A549 (cell line): ENCODE measurements at regions not wholly inside any gene's neighbourhood (a gene's known extent, or its start where the extent isn't known, plus 50 kb on each side); places are given as distances from the start of the nearest gene placed in this dataset.

ENCODE experiments used
- ATAC-seq, 2 experiments: fragments of 200-7000 bp in 1 of 2; fragments of >200 bp in 1 of 2; cut with Nextera tagmentation in 1 of 2; cut with Tn5 transposase in 1 of 2; 3 replicates each; pipeline versions ENCODE4 v1.8.0 to v1.9.1; 2018 to 2020; ENCODE audit warnings: mild to moderate bottlenecking in 1 of 2, moderate library complexity in 1 of 2
- CTCF ChIA-PET: fragments of 300-600 bp; sonication (Branson Sonifier 250); formaldehyde crosslinking; extraction: SDS; loops from one replicate; lab custom pipeline; 2021; ENCODE audit warnings: antibody characterized with exemption, inconsistent platforms; lab: Yijun Ruan, JAX
- POLR2A ChIA-PET: fragments of 350-600 bp; formaldehyde crosslinking; extraction: SDS; loops from one replicate; lab custom pipeline; 2021; ENCODE audit warnings: antibody characterized with exemption, inconsistent platforms; lab: Yijun Ruan, JAX
- DNase-seq, 2 experiments: peaks; one replicate each; pipeline versions ENCODE4 v3.0.0 to v3.0.0-alpha.2; 2011 to 2016; ENCODE audit warnings: low read depth in 1 of 2, low spot score in 1 of 2
- FAIRE-seq: peaks from 2 replicates; lab custom pipeline; 2011; peaks lifted over from hg19 to GRCh38; lab: Jason Lieb, UNC
- H3K27ac ChIP-seq, 2 experiments: fragments of >200 bp; sonication (Bioruptor Twin); formaldehyde crosslinking; 3 replicates each; pipeline ENCODE4 v1.5.1; 2016 to 2017
- H3K4me1 ChIP-seq: fragments of >200 bp; sonication (Bioruptor Twin); formaldehyde crosslinking; 3 replicates; pipeline ENCODE4 v1.6.1; 2016
- H3K4me2 ChIP-seq: fragments of >200 bp; sonication (Bioruptor Twin); formaldehyde crosslinking; 3 replicates; pipeline ENCODE4 v1.6.1; 2016
- H3K4me3 ChIP-seq: fragments of >200 bp; sonication (Bioruptor Twin); formaldehyde crosslinking; 3 replicates; pipeline ENCODE4 v1.5.1; 2016
- H3K9me3 ChIP-seq: fragments of >200 bp; sonication (Bioruptor Twin); formaldehyde crosslinking; 3 replicates; pipeline ENCODE4 v1.6.1; 2016
- CBX2 ChIP-seq: fragments of 200-600 bp; sonication (generic); IDR thresholded peaks from 2 replicates; pipeline ENCODE4 v1.6.1; 2016; ENCODE audit warnings: low read depth, mild to moderate bottlenecking, borderline replicate concordance
- CBX8 ChIP-seq: fragments of 200-600 bp; sonication (generic); IDR thresholded peaks from 2 replicates; pipeline ENCODE4 v1.6.1; 2016
- CEBPB ChIP-seq, 2 experiments: fragments of >200 bp in 1 of 2; sonication (Bioruptor Twin) in 1 of 2; formaldehyde crosslinking in 1 of 2; IDR thresholded peaks; 2 replicates each; pipeline ENCODE4 v1.6.1; 2012 to 2016
- CHD2 ChIP-seq: fragments of 150-350 bp; IDR thresholded peaks from 2 replicates; pipeline ENCODE4 v1.6.1; 2014; ENCODE audit warnings: low read length; ENCODE audit not compliant: partially characterized antibody
- CHD4 ChIP-seq: fragments of 200-600 bp; sonication (generic); IDR thresholded peaks from 2 replicates; pipeline ENCODE4 v1.6.1; 2016; ENCODE audit warnings: antibody characterized with exemption, mild to moderate bottlenecking, borderline replicate concordance
- EP300 ChIP-seq, 2 experiments: fragments of >200 bp; sonication (Bioruptor Twin); formaldehyde crosslinking; IDR thresholded peaks; 2 replicates in 1 of 2; 3 replicates in 1 of 2; pipeline ENCODE4 v1.6.1; 2016 to 2017
- FOSB ChIP-seq: fragments of 250-450 bp; sonication (Bioruptor Pico); IDR thresholded peaks from 2 replicates; pipeline ENCODE4 v1.5.0; 2020; ENCODE audit warnings: mild to moderate bottlenecking, moderate library complexity
- FOXS1 ChIP-seq: fragments of 250-450 bp; sonication (Bioruptor Pico); IDR thresholded peaks from 2 replicates; pipeline ENCODE4 v1.5.0; 2020; ENCODE audit warnings: mild to moderate bottlenecking, moderate library complexity
- GATA3 ChIP-seq: IDR thresholded peaks from 2 replicates; pipeline ENCODE4 v1.6.1; 2012; ENCODE audit warnings: borderline replicate concordance
- HDAC2 ChIP-seq: fragments of 200-600 bp; sonication (generic); IDR thresholded peaks from 2 replicates; pipeline ENCODE4 v1.6.1; 2016
- HEYL ChIP-seq: fragments of 250-450 bp; sonication (Bioruptor Pico); IDR thresholded peaks from 2 replicates; pipeline ENCODE4 v1.8.0; 2021; ENCODE audit warnings: mild to moderate bottlenecking, moderate library complexity
- HOXB5 ChIP-seq: fragments of 250-450 bp; sonication (Bioruptor Pico); IDR thresholded peaks from 2 replicates; pipeline ENCODE4 v1.5.0; 2020; ENCODE audit warnings: mild to moderate bottlenecking, moderate library complexity
- KDM1A ChIP-seq: fragments of 200-600 bp; sonication (generic); IDR thresholded peaks from 2 replicates; pipeline ENCODE4 v1.6.1; 2016; ENCODE audit warnings: low read depth, mild to moderate bottlenecking
- MAFK ChIP-seq: fragments of 450-650 bp; IDR thresholded peaks from 2 replicates; pipeline ENCODE4 v1.6.1; 2014; ENCODE audit not compliant: partially characterized antibody
- MAZ ChIP-seq: fragments of 150-350 bp; IDR thresholded peaks from 2 replicates; pipeline ENCODE4 v1.6.1; 2014; ENCODE audit warnings: antibody characterized with exemption, low read depth, low read length, borderline replicate concordance
- MYC ChIP-seq: IDR thresholded peaks from 2 replicates; pipeline ENCODE4 v1.6.1; 2012; ENCODE audit warnings: mild to moderate bottlenecking, inconsistent platforms, low read length, improper control_type of control experiment, borderline replicate concordance
- PHF8 ChIP-seq: fragments of 200-600 bp; sonication (generic); IDR thresholded peaks from 2 replicates; pipeline ENCODE4 v1.6.1; 2016; ENCODE audit warnings: low read depth, mild to moderate bottlenecking, antibody characterized with exemption, moderate library complexity, borderline replicate concordance
- POLR2AphosphoS2 ChIP-seq: conservative IDR thresholded peaks from 2 replicates; pipeline ENCODE4 v1.6.1; 2012; ENCODE audit warnings: low read length, improper control_type of control experiment, inconsistent platforms
- RFX5 ChIP-seq: fragments of 450-650 bp; IDR thresholded peaks from 2 replicates; pipeline ENCODE4 v1.7.1; 2014; ENCODE audit warnings: antibody characterized with exemption, mild to moderate bottlenecking, moderate library complexity
- SMC3 ChIP-seq: fragments of >200 bp; sonication (Bioruptor Twin); formaldehyde crosslinking; IDR thresholded peaks from 3 replicates; pipeline ENCODE4 v1.6.1; 2018; ENCODE audit warnings: inconsistent platforms
- SREBF2 ChIP-seq: fragments of 450-650 bp; IDR thresholded peaks from 2 replicates; pipeline ENCODE4 v1.6.1; 2014; ENCODE audit warnings: mild to moderate bottlenecking, moderate library complexity
- TFCP2L1 ChIP-seq: fragments of 250-450 bp; sonication (Bioruptor Pico); IDR thresholded peaks from 2 replicates; pipeline ENCODE4 v1.5.0; 2021; ENCODE audit warnings: mild to moderate bottlenecking
- ZFP36 ChIP-seq: fragments of 450-650 bp; IDR thresholded peaks from 2 replicates; pipeline ENCODE4 v1.6.1; 2014; ENCODE audit warnings: borderline replicate concordance; ENCODE audit not compliant: partially characterized antibody
- ZNF302 ChIP-seq: fragments of 250-450 bp; sonication (Bioruptor Pico); IDR thresholded peaks from 2 replicates; pipeline ENCODE4 v1.9.0; 2021; ENCODE audit warnings: inconsistent platforms, mild to moderate bottlenecking, moderate library complexity
- ZSCAN20 ChIP-seq: fragments of 250-450 bp; sonication (Bioruptor Pico); IDR thresholded peaks from 2 replicates; pipeline ENCODE4 v1.8.0; 2022; ENCODE audit warnings: mild to moderate bottlenecking, moderate library complexity
- WGBS: methylation state at CpG from one replicate; pipeline ENCODE4 v1.1.6; 2017; ENCODE audit errors: missing lambda C conversion rate; 5-methylcytosine and 5-hydroxymethylcytosine counted together
- TF ChIP-seq, protein P1 (sequence below): fragments of 200-600 bp; sonication (generic); IDR thresholded peaks from 2 replicates; pipeline ENCODE4 v1.6.1; 2016; ENCODE audit warnings: antibody characterized with exemption, mild to moderate bottlenecking, moderate library complexity
- TF ChIP-seq, protein P2 (sequence below): IDR thresholded peaks from 2 replicates; pipeline ENCODE4 v1.6.1; 2012; ENCODE audit warnings: low read depth, borderline replicate concordance
- TF ChIP-seq, protein P3 (sequence below): fragments of 150-350 bp; IDR thresholded peaks from 2 replicates; pipeline ENCODE4 v1.6.1; 2014; ENCODE audit warnings: low read depth, mild to moderate bottlenecking, low read length

DNA sequence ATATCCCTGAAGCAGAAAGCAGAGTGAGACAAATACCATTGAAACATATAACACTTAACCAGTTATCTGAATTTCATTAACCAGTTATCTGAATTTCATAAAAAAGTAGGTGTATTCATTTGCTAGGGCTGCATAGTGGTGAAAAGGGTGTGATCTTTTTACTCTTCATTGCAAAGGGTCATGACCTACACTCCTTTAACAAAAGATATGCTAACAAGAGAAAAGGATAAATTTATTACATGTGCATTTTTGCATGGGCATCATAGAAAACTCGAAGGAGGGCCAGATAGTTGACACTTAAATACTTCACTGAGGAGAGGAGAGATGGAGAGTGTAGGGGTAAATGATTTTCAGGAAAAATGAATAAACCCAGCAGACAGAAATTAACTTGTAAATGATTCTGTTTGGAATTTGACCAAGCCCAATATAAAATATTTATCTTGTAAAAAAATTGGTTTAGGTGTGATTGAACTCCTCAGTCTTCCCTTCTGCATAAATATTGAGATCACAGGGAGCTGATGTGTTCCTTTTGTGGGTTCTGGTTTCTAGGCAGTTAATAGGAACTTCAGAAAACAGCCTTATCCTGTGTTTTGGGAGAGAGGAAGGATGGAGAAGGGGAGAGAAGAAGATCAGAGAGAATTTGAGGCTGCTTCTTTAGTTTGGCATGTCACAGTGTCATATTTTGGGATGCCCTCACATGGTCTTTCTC is 372.5 kb upstream of the SYT4 start (continued):
- TF ChIP-seq ZNF302 (CRISPR knock-in tag), result no peak
- TF ChIP-seq, protein P1, sequence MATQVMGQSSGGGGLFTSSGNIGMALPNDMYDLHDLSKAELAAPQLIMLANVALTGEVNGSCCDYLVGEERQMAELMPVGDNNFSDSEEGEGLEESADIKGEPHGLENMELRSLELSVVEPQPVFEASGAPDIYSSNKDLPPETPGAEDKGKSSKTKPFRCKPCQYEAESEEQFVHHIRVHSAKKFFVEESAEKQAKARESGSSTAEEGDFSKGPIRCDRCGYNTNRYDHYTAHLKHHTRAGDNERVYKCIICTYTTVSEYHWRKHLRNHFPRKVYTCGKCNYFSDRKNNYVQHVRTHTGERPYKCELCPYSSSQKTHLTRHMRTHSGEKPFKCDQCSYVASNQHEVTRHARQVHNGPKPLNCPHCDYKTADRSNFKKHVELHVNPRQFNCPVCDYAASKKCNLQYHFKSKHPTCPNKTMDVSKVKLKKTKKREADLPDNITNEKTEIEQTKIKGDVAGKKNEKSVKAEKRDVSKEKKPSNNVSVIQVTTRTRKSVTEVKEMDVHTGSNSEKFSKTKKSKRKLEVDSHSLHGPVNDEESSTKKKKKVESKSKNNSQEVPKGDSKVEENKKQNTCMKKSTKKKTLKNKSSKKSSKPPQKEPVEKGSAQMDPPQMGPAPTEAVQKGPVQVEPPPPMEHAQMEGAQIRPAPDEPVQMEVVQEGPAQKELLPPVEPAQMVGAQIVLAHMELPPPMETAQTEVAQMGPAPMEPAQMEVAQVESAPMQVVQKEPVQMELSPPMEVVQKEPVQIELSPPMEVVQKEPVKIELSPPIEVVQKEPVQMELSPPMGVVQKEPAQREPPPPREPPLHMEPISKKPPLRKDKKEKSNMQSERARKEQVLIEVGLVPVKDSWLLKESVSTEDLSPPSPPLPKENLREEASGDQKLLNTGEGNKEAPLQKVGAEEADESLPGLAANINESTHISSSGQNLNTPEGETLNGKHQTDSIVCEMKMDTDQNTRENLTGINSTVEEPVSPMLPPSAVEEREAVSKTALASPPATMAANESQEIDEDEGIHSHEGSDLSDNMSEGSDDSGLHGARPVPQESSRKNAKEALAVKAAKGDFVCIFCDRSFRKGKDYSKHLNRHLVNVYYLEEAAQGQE, result no peak
- no peak for TF ChIP-seq RFX5
- TF ChIP-seq EP300 (IDR thresholded peaks at IDR 0.05), result no peak

DNA sequence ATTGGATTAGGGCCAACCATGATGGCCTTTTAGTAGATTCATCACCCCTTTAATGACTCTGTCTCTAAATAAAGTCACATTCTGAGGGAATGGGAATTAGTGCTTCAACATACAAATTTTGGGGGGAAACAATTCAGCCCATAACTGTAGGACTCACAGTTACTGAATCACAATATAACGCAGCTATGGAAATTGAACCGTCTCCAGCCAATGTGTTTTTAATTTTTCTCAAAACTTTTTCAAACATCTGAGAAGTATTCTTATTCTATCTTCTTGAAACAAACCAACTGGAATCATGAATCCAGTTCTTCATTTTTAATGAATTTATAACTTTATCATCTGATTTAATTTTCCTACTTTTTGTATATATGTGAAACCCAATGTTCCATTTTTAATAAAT is 373.1 kb upstream of the SYT4 start:
- ATAC-seq (no peak), DNase-seq (no peak), FAIRE-seq (no peak)
- H3K4me1 ChIP-seq, result no peaks in the 10 kb centered on the region
- CTCF ChIA-PET, result no interaction called here
- POLR2A ChIA-PET, result no interaction called here
- no peak overlapping the region for H3K27ac ChIP-seq
- no peak for TF ChIP-seq FOSB (CRISPR knock-in tag)
- no peak for TF ChIP-seq CBX2
- TF ChIP-seq ZNF302 (CRISPR knock-in tag), result no peak
- TF ChIP-seq ZSCAN20 (CRISPR knock-in tag), result no peak
- TF ChIP-seq TFCP2L1 (CRISPR knock-in tag), result no peak
- TF ChIP-seq KDM1A, result no peak
- no peak for TF ChIP-seq HOXB5 (CRISPR knock-in tag)
- no peak for TF ChIP-seq FOXS1 (CRISPR knock-in tag)
- no peak for TF ChIP-seq CEBPB (IDR thresholded peaks at IDR 0.05)
- TF ChIP-seq GATA3, result no peak
- no peak for TF ChIP-seq PHF8
- TF ChIP-seq CBX8, result no peak
- no peak for TF ChIP-seq SMC3
- TF ChIP-seq CHD4, result no peak
- no peak for TF ChIP-seq HEYL (CRISPR knock-in tag)
- no peak for TF ChIP-seq ZFP36
- TF ChIP-seq HDAC2, result no peak
- no peak overlapping the region for H3K4me3 ChIP-seq
- no peak overlapping the region for H3K4me2 ChIP-seq
- WGBS, result 24% methylated on average over 2 of the region's 2 CpGs
- H3K9me3 ChIP-seq, result no peaks in the 10 kb centered on the region

DNA sequence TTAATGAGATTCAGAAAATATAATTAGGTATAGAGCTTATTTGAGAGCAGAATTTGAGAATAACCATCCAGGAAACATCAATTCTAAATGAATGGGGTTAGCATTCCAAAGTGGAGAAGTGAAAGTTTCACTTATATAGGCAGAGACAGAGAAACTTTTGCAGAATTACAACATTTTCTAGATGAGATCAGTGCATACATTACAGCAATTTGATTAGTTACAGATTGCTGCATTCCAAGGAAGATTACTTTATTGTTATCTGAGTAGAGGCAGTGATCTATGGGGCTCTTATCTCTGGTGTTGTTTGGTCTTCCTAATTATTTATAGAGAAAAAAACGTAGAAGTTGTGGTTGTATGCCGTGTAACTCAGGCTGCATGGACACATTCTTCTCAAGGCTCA is 373.8 kb upstream of the SYT4 start:
- ATAC-seq, result no peak
- Histone ChIP-seq H3K9me3 (no peaks in the 10 kb centered on the region), H3K27ac (no peak overlapping the region), H3K4me3 (no peak overlapping the region), H3K4me2 (no peak overlapping the region), H3K4me1 (no peaks in the 10 kb centered on the region)
- POLR2A ChIA-PET, result no interaction called here
- no peak for FAIRE-seq
- CTCF ChIA-PET, result no interaction called here
- DNase-seq, result no peak
- 3% methylated on average over 2 of the region's 2 CpGs for WGBS
- TF ChIP-seq SREBF2 (no peak), MAZ (no peak), TFCP2L1 (CRISPR knock-in tag) (no peak), CHD2 (no peak), MAFK (no peak), POLR2AphosphoS2 (no peak), MYC (no peak)
- TF ChIP-seq, protein P2, sequence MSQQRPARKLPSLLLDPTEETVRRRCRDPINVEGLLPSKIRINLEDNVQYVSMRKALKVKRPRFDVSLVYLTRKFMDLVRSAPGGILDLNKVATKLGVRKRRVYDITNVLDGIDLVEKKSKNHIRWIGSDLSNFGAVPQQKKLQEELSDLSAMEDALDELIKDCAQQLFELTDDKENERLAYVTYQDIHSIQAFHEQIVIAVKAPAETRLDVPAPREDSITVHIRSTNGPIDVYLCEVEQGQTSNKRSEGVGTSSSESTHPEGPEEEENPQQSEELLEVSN, result no peak
- TF ChIP-seq, protein P3, sequence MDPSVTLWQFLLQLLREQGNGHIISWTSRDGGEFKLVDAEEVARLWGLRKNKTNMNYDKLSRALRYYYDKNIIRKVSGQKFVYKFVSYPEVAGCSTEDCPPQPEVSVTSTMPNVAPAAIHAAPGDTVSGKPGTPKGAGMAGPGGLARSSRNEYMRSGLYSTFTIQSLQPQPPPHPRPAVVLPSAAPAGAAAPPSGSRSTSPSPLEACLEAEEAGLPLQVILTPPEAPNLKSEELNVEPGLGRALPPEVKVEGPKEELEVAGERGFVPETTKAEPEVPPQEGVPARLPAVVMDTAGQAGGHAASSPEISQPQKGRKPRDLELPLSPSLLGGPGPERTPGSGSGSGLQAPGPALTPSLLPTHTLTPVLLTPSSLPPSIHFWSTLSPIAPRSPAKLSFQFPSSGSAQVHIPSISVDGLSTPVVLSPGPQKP, result no peak
- TF ChIP-seq, protein P1, result no peak
